GM21423 (cell line): ENCODE measurements at regions not wholly inside any gene's neighbourhood (a gene's known extent, or its start where the extent isn't known, plus 50 kb on each side); places are given as distances from the start of the nearest gene placed in this dataset.
"Not testable (repeated sequence)": the region's sequence is repeated elsewhere in the genome, so short reads cannot be mapped to it uniquely, and the experiment has no call there.

ENCODE experiments used
- ATAC-seq: cut with Tn5 transposase; IDR thresholded peaks from one replicate; pipeline ENCODE4 v1.9.1; 2021; ENCODE audit warnings: mild to moderate bottlenecking, moderate library complexity; ENCODE audit not compliant: unreplicated experiment

DNA sequence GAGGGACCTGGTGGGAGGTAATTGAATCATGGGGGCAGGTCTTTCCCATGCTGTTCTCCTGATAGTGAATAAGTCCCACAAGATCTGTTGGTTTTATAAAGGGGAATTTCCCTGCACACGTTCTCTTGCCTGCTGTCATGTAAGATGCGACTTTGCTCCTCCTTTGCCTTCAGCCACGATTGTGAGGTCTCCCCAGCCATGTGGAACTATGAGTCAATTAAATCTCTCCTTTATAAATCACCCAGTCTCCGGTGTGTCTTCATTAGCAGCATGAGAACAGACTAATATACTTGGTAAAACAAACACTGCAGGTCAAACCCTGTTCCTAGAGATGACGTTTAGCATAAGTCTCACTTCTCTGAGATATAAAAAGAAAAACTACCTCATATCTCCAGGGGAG is 148.3 kb downstream of the MATN1 start:
- ATAC-seq: no peak

DNA sequence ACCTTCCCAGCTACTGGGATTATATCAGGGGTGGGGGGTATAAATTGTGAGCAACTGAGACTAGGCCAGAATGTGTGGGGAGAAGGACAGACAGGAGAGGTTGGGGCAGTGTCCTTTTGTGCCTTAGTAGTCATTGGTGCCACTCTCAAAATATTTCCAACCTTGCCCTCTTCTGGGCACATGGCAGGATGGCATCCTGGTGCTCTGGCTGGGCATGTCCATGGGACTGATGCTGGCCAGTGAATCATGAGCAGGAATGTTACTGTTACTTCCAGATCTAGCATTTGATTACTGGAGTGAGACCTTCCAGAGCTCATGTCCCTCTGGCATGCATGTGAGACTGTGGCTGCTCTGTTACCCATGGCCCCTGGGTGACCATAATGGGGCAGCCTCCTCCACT is 151.2 kb downstream of the MATN1 start:
- ATAC-seq: no peak

- ATAC-seq: no peak
Observed at GRCh38 chr1:30571380-30571779, 152.0 kb downstream of the MATN1 start.

- no peak for ATAC-seq
Observed at GRCh38 chr1:30569384-30569783, 154.0 kb downstream of the MATN1 start.

DNA sequence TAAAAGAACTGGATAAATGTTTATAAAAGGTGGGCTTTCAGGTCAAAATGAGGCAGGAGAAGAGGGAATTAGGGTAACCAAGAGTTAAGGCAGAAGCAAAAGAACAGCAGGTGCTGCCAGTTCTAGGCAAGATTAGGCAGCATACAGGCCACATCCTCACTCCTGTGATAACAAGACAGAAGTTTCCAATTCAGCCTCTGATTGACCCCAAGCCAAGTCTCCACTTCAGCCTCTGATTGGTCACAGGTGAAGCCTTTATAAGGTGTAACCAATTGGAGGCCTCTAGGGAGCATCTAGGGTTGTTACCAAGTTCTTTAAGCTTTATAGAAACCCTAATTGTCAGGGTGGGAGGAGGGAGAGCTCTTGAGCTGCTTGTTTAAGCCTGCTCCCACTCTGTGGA is 160.8 kb downstream of the MATN1 start:
- ATAC-seq: no peak

DNA sequence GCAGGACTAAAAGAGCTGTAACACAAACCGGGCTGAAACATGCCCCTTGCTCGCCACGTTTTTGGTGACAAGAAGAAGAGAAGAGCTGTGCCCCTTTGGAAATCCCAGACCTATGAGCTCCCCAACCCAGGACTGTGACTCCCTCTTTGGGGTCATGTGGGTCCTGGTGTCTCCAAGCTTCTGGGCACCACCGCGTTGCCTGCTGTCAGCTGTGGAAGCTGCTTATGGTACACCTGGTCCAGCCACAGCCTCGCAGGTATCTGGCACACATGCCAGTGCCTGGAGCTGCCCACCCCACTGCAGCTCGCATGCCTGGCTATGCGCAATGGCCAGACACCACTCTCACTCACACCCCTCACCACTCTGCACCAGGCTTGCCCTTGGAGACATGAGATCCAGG is 171.8 kb downstream of the MATN1 start:
- ATAC-seq: no peak

GRCh38 chr1:30550365-30551220 is 172.8 kb downstream of the MATN1 start:
- ATAC-seq: no peak

DNA sequence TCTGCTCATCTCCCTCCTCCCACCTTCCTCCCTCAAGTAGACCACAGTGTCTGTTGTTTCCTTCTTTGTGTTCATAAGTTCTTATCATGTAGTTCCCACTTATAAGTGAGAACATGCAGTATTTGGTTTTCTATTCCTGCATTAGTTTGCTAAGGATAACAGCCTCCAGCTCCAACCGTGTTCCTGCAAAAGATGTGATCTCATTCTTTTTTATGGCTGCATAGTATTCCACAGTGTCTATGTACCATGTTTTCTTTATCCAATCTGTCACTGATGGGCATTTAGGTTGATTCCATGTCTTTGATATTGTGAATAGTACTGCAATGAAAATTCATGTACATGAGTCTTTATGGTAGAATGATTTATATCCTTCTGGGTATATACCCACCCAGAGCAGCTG is 173.5 kb downstream of the MATN1 start:
- ATAC-seq: not testable (repeated sequence)

DNA sequence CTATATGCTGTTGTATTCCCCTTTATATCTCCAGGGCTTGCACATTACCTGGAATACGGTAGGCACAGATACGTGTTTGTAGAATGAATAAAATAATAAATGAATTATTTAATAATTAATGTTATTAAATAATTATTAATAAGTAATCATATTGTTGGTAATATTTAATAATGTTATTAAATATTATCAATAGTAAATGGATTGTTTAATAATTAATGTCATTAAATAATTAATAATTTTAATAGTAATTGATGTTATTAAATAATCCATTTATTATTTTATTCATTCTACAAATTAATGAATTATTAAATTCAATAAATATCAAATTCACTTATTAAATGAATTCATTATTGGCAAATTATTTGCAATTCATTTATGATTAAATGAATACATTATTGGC is 175.1 kb downstream of the MATN1 start:
- no peak for ATAC-seq

DNA sequence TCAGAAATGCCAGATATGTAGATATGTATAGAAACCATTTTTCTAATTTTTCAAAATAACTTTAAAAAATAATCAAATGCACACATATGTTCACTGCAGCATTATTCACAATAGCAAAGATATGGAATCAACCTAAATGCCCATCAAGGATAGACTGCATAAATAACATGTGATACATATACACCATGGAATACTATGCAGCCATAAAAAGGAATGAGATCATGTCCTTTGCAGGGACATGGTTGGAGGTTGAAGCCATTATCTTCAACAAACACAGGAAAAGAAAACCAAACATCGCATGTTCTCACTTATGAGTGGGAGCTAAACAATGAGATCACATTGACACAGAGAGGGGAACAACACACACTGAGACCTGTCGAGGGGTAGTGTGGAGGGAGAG is 176.1 kb downstream of the MATN1 start:
- not testable (repeated sequence) for ATAC-seq

DNA sequence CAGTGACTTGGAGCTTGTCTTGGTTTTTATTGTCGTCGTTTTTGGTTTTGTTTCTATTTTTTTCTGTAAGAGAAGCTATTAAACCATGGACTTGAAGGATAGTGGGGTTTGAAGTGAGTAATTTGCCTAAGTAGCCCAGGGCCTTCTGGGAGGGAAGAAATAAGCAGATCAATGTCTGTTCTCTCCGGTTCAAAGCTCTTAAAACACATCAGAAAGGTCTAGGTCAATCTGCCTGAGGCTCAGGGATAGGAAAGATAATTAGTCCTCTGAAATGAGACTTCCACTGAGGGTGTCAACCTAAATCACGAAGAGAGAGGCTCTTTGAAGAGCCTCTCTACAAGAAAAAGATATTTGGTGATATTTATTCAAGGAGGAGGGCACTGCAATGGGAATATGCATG is 178.0 kb downstream of the MATN1 start:
- ATAC-seq: no peak

DNA sequence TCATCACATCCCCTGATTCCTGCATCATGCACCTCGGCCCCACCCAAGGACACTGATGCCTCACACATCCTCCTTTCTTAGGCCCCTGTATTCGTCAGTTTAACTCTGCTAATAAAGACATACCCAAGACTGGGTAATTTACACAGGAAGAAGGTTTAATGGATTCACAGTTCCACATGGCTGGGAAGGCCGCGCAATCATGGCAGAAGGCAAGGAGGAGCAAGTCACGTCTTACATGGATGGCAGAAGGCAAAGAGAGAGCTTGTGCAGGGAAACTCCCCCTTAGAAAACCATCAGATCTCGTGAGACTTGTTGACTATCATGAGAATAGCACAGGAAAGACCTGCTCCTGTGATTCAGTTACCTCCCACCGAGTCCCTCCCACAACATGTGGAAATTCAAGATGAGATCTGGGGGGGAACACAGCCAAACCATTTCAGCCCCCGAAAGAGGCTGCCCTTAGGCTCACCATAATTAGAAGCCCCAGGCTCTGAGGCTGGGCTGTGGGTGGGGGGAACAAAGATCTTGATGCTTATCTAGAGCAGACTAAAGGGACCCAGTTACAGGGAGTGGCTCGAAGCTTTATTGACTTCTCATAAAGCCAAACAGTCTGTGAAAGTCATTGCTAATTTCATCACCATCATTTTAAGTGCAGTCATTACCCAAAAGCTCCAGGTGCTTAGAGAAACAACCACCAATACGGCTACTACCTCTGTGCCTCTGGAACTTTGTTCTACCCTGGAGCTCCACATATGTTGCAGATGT is 181.5 kb downstream of the MATN1 start:
- no peak for ATAC-seq

- ATAC-seq: no peak
Observed at GRCh38 chr1:30540611-30541192, 182.7 kb downstream of the MATN1 start.

GRCh38 chr1:30539884-30540283 is 183.5 kb downstream of the MATN1 start:
- ATAC-seq: no peak

- no peak for ATAC-seq
Observed at GRCh38 chr1:30538993-30539867, 184.2 kb downstream of the MATN1 start.

- ATAC-seq: no peak
Observed at GRCh38 chr1:30538226-30538992, 185.0 kb downstream of the MATN1 start.

DNA sequence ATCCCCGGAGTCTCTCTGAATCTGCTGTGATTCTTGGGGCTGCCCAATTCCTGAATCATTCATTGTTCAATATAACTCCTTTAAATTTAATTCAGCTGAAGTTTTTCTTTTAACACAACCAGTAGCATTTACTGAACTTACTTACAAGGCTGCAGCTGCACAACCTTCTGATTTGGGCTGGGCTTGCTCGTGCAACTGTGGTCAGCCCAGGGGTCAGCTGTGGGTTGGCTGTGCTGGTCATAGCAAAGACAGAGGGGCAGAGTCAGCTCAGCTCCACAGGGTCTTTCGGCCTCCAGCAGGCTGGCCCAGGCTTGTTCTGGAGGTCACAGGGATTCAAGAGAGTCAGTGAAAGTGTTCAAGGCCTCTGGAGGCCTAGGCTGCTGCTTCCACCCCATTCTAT is 186.1 kb downstream of the MATN1 start:
- ATAC-seq: no peak

- no peak for ATAC-seq
Observed at GRCh38 chr1:30536530-30536929, 186.9 kb downstream of the MATN1 start.

GRCh38 chr1:30535595-30536325 is 187.6 kb downstream of the MATN1 start:
- no peak for ATAC-seq

GRCh38 chr1:30534551-30534940 is 188.8 kb downstream of the MATN1 start:
- no peak for ATAC-seq
